A549 (cell line): ENCODE measurements at regions not wholly inside any gene's neighbourhood (a gene's known extent, or its start where the extent isn't known, plus 50 kb on each side); places are given as distances from the start of the nearest gene placed in this dataset.

ENCODE experiments used
- ATAC-seq, 2 experiments: fragments of 200-7000 bp in 1 of 2; fragments of >200 bp in 1 of 2; cut with Nextera tagmentation in 1 of 2; cut with Tn5 transposase in 1 of 2; 3 replicates each; pipeline versions ENCODE4 v1.8.0 to v1.9.1; 2018 to 2020; ENCODE audit warnings: mild to moderate bottlenecking in 1 of 2, moderate library complexity in 1 of 2
- CTCF ChIA-PET: fragments of 300-600 bp; sonication (Branson Sonifier 250); formaldehyde crosslinking; extraction: SDS; loops from one replicate; lab custom pipeline; 2021; ENCODE audit warnings: antibody characterized with exemption, inconsistent platforms; lab: Yijun Ruan, JAX
- POLR2A ChIA-PET: fragments of 350-600 bp; formaldehyde crosslinking; extraction: SDS; loops from one replicate; lab custom pipeline; 2021; ENCODE audit warnings: antibody characterized with exemption, inconsistent platforms; lab: Yijun Ruan, JAX
- DNase-seq, 2 experiments: peaks; one replicate each; pipeline versions ENCODE4 v3.0.0 to v3.0.0-alpha.2; 2011 to 2016; ENCODE audit warnings: low read depth in 1 of 2, low spot score in 1 of 2
- FAIRE-seq: peaks from 2 replicates; lab custom pipeline; 2011; peaks lifted over from hg19 to GRCh38; lab: Jason Lieb, UNC
- H3K27ac ChIP-seq, 2 experiments: fragments of >200 bp; sonication (Bioruptor Twin); formaldehyde crosslinking; 3 replicates each; pipeline ENCODE4 v1.5.1; 2016 to 2017
- H3K4me1 ChIP-seq: fragments of >200 bp; sonication (Bioruptor Twin); formaldehyde crosslinking; 3 replicates; pipeline ENCODE4 v1.6.1; 2016
- H3K4me2 ChIP-seq: fragments of >200 bp; sonication (Bioruptor Twin); formaldehyde crosslinking; 3 replicates; pipeline ENCODE4 v1.6.1; 2016
- H3K4me3 ChIP-seq: fragments of >200 bp; sonication (Bioruptor Twin); formaldehyde crosslinking; 3 replicates; pipeline ENCODE4 v1.5.1; 2016
- H3K9me3 ChIP-seq: fragments of >200 bp; sonication (Bioruptor Twin); formaldehyde crosslinking; 3 replicates; pipeline ENCODE4 v1.6.1; 2016
- CBX2 ChIP-seq: fragments of 200-600 bp; sonication (generic); IDR thresholded peaks from 2 replicates; pipeline ENCODE4 v1.6.1; 2016; ENCODE audit warnings: low read depth, mild to moderate bottlenecking, borderline replicate concordance
- CBX8 ChIP-seq: fragments of 200-600 bp; sonication (generic); IDR thresholded peaks from 2 replicates; pipeline ENCODE4 v1.6.1; 2016
- EP300 ChIP-seq, 2 experiments: fragments of >200 bp; sonication (Bioruptor Twin); formaldehyde crosslinking; IDR thresholded peaks; 2 replicates in 1 of 2; 3 replicates in 1 of 2; pipeline ENCODE4 v1.6.1; 2016 to 2017
- HEYL ChIP-seq: fragments of 250-450 bp; sonication (Bioruptor Pico); IDR thresholded peaks from 2 replicates; pipeline ENCODE4 v1.8.0; 2021; ENCODE audit warnings: mild to moderate bottlenecking, moderate library complexity
- PHF8 ChIP-seq: fragments of 200-600 bp; sonication (generic); IDR thresholded peaks from 2 replicates; pipeline ENCODE4 v1.6.1; 2016; ENCODE audit warnings: low read depth, mild to moderate bottlenecking, antibody characterized with exemption, moderate library complexity, borderline replicate concordance
- RCOR1 ChIP-seq: fragments of 150-350 bp; IDR thresholded peaks from 2 replicates; pipeline ENCODE4 v1.6.1; 2014; ENCODE audit warnings: antibody characterized with exemption, low read length, low read depth
- SMC3 ChIP-seq: fragments of >200 bp; sonication (Bioruptor Twin); formaldehyde crosslinking; IDR thresholded peaks from 3 replicates; pipeline ENCODE4 v1.6.1; 2018; ENCODE audit warnings: inconsistent platforms
- ZC3H11A ChIP-seq: fragments of 450-650 bp; IDR thresholded peaks from 2 replicates; pipeline ENCODE4 v1.6.1; 2014; ENCODE audit warnings: antibody characterized with exemption, mild to moderate bottlenecking
- ZFP36 ChIP-seq: fragments of 450-650 bp; IDR thresholded peaks from 2 replicates; pipeline ENCODE4 v1.6.1; 2014; ENCODE audit warnings: borderline replicate concordance; ENCODE audit not compliant: partially characterized antibody
- WGBS: methylation state at CpG from one replicate; pipeline ENCODE4 v1.1.6; 2017; ENCODE audit errors: missing lambda C conversion rate; 5-methylcytosine and 5-hydroxymethylcytosine counted together
- TF ChIP-seq, protein P1 (sequence below): fragments of >200 bp; sonication (Bioruptor Twin); formaldehyde crosslinking; IDR thresholded peaks from 3 replicates; pipeline ENCODE4 v1.5.1; 2016
- TF ChIP-seq, protein P2 (sequence below): fragments of >200 bp; sonication (Bioruptor Twin); formaldehyde crosslinking; IDR thresholded peaks from 3 replicates; pipeline ENCODE4 v1.6.1; 2016
- TF ChIP-seq, protein P3 (sequence below): fragments of 200-600 bp; sonication (generic); IDR thresholded peaks from 2 replicates; pipeline ENCODE4 v1.6.1; 2016; ENCODE audit warnings: antibody characterized with exemption, mild to moderate bottlenecking, moderate library complexity

DNA sequence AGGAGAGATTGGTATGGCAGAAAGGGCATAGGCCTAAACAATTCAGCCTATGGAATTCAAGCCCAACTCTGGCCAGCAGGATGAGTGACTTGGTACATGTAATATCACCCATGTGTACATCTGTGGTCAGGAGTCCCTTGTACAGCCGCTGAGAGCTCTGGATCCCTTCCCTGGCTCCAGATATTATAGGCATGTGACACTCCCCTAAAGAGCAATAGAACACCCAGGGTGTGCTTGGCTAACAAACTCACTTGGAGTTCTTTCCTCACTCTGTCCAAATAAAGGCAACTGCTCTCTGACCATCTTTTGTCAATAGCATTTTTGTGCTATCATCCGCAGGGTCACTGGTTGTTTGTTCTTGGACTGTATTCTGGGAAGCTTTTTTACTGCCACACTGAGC is 197.4 kb upstream of the NCKAP5 start:
- FAIRE-seq, result no peak
- POLR2A ChIA-PET, result no interaction called here

DNA sequence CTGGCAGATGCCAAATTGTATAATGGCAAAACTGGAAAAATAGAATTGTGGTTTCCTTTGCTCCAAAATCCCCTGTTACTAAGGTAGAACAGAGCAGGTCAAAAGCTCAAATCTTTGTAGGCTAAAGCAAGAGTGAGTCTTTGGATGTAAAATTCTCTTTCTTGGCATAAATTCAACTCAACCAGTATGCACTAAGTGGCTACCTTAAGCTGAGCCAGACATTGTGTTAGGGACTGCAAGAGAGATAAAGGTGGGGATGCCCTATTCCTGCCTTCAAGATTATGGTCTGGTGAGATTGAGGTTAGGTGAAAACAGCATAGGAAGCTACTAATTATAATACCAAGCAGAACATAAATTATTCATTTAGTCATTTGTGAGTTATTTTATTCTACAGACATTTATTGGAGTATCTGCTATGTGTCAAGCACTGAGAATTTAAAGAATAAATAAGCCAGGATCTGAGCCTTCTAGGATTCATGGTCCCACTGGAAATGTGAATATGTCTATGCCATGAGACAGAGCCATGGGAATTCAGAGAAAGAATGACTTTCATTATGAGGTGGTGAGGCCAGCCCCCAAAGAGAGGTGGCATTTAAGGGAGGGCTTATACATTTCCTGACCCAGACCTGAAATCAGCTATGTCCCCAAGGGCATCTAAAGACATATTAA is 198.0 kb upstream of the NCKAP5 start:
- H3K27ac ChIP-seq, result peak overlapping the region; percentile 35 to 40; a peak in 4 of 6 replicates
- TF ChIP-seq CBX8, result no peak
- CTCF ChIA-PET, result interaction anchor here (1.8 kb wide), 1 partner anchor 14 kb away, joined by 7 read pairs; no protein-coding TSS in a partner anchor
- H3K4me1 ChIP-seq, result peaks cover 12% of the 10 kb centered on the region
- DNase-seq, result no peak
- ATAC-seq, result peak in 1 of 2 experiments; percentile 33; a peak in 2 of 6 replicates
- H3K4me2 ChIP-seq, result 0 out of 3 replicates have a peak overlapping the region, but pooled peaks have one; percentile 6
- H3K9me3 ChIP-seq, result no peaks in the 10 kb centered on the region
- no peak overlapping the region for H3K4me3 ChIP-seq
- no peak for FAIRE-seq
- POLR2A ChIA-PET, result no interaction called here

More for the DNA sequence above, 197.4 kb upstream of the NCKAP5 start:
- CTCF ChIA-PET, result interaction anchor here (1.8 kb wide), 1 partner anchor 14 kb away, joined by 7 read pairs; no protein-coding TSS in a partner anchor
- ATAC-seq (peak; percentile 68 to 82; a peak in 5 of 6 replicates), DNase-seq (peak in 1 of 2 experiments; percentile 58)
- Histone ChIP-seq H3K27ac (peak overlapping the region; percentile 30 to 40; a peak in 3 of 6 replicates), H3K4me1 (peaks cover 12% of the 10 kb centered on the region), H3K4me3 (no peak overlapping the region), H3K4me2 (0 out of 3 replicates have a peak overlapping the region, but pooled peaks have one; percentile 6), H3K9me3 (no peaks in the 10 kb centered on the region)
- TF ChIP-seq EP300 (IDR thresholded peaks at IDR 0.05), result peak; percentile 21 to 28; a peak in 1 of 5 replicates
- TF ChIP-seq, protein P1, sequence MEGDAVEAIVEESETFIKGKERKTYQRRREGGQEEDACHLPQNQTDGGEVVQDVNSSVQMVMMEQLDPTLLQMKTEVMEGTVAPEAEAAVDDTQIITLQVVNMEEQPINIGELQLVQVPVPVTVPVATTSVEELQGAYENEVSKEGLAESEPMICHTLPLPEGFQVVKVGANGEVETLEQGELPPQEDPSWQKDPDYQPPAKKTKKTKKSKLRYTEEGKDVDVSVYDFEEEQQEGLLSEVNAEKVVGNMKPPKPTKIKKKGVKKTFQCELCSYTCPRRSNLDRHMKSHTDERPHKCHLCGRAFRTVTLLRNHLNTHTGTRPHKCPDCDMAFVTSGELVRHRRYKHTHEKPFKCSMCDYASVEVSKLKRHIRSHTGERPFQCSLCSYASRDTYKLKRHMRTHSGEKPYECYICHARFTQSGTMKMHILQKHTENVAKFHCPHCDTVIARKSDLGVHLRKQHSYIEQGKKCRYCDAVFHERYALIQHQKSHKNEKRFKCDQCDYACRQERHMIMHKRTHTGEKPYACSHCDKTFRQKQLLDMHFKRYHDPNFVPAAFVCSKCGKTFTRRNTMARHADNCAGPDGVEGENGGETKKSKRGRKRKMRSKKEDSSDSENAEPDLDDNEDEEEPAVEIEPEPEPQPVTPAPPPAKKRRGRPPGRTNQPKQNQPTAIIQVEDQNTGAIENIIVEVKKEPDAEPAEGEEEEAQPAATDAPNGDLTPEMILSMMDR, result no peak
- TF ChIP-seq ZFP36, result no peak
- TF ChIP-seq, protein P2, sequence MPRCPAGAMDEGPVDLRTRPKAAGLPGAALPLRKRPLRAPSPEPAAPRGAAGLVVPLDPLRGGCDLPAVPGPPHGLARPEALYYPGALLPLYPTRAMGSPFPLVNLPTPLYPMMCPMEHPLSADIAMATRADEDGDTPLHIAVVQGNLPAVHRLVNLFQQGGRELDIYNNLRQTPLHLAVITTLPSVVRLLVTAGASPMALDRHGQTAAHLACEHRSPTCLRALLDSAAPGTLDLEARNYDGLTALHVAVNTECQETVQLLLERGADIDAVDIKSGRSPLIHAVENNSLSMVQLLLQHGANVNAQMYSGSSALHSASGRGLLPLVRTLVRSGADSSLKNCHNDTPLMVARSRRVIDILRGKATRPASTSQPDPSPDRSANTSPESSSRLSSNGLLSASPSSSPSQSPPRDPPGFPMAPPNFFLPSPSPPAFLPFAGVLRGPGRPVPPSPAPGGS, result no peak
- TF ChIP-seq, protein P3, sequence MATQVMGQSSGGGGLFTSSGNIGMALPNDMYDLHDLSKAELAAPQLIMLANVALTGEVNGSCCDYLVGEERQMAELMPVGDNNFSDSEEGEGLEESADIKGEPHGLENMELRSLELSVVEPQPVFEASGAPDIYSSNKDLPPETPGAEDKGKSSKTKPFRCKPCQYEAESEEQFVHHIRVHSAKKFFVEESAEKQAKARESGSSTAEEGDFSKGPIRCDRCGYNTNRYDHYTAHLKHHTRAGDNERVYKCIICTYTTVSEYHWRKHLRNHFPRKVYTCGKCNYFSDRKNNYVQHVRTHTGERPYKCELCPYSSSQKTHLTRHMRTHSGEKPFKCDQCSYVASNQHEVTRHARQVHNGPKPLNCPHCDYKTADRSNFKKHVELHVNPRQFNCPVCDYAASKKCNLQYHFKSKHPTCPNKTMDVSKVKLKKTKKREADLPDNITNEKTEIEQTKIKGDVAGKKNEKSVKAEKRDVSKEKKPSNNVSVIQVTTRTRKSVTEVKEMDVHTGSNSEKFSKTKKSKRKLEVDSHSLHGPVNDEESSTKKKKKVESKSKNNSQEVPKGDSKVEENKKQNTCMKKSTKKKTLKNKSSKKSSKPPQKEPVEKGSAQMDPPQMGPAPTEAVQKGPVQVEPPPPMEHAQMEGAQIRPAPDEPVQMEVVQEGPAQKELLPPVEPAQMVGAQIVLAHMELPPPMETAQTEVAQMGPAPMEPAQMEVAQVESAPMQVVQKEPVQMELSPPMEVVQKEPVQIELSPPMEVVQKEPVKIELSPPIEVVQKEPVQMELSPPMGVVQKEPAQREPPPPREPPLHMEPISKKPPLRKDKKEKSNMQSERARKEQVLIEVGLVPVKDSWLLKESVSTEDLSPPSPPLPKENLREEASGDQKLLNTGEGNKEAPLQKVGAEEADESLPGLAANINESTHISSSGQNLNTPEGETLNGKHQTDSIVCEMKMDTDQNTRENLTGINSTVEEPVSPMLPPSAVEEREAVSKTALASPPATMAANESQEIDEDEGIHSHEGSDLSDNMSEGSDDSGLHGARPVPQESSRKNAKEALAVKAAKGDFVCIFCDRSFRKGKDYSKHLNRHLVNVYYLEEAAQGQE, result no peak
- 15% methylated on average over 2 of the region's 2 CpGs for WGBS

DNA sequence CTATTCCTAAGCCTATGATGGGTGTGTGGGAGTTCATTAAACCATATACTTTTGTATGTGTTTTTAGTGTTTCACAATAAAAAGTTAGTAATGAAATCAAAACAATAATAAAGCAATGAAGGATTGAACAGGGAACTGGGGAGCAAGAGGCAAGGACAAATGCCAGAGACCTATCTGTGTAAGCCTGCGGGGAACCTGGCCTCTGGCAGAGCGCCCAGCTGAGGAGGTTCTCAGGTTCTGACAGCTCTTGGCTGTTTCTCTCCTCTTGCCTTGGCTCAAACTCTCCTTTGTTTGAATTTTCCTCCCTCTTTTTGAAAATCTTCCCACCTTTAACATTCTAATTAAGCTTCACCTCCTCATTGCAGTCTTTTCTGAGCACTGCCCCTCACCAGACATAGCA is 200.0 kb upstream of the NCKAP5 start:
- CTCF ChIA-PET, result interaction anchor here (1.3 to 4.8 kb wide), 2 partner anchors 12 to 202 kb away, joined by 3 to 20 read pairs; no protein-coding TSS in a partner anchor
- peaks cover 12% of the 10 kb centered on the region for H3K4me1 ChIP-seq
- H3K27ac ChIP-seq, result no peak overlapping the region
- POLR2A ChIA-PET, result no interaction called here
- WGBS, result 69% methylated on average over 2 of the region's 2 CpGs
- TF ChIP-seq HEYL (CRISPR knock-in tag) (no peak), CBX2 (no peak), RCOR1 (no peak), SMC3 (no peak), PHF8 (no peak), ZC3H11A (no peak)
- H3K4me2 ChIP-seq, result no peak overlapping the region
- no peaks in the 10 kb centered on the region for H3K9me3 ChIP-seq
- DNase-seq (no peak), ATAC-seq (no peak), FAIRE-seq (no peak)
- H3K4me3 ChIP-seq, result no peak overlapping the region
